Breast epithelium (tissue), 4 donors: ENCODE measurements at regions not wholly inside any gene's neighbourhood (a gene's known extent, or its start where the extent isn't known, plus 50 kb on each side); places are given as distances from the start of the nearest gene placed in this dataset.

Source experiments
- DNase-seq, 2 donors: peaks; one replicate each; pipeline ENCODE4 v3.0.0-alpha.2; 2019; ENCODE audit warnings: low spot score in 2 of 2
- H3K27ac ChIP-seq, 2 donors: fragments of 200-600 bp; sonication (generic) in 1 of 2; one replicate each; pipeline ENCODE4 v1.5.1; 2016 to 2019; ENCODE audit warnings: mild to moderate bottlenecking in 1 of 2
- H3K27me3 ChIP-seq, 2 donors: fragments of 200-600 bp; sonication (generic) in 1 of 2; one replicate each; pipeline versions ENCODE4 v1.5.1 to v1.6.0; 2017 to 2019; ENCODE audit warnings: control low read depth in 1 of 2, mild to moderate bottlenecking in 1 of 2
- H3K36me3 ChIP-seq: fragments of 200-600 bp; one replicate; pipeline ENCODE4 v1.5.1; 2019
- H3K4me1 ChIP-seq, 2 donors: fragments of 200-600 bp; sonication (generic); one replicate each; pipeline ENCODE4 v1.5.1; 2016 to 2019; ENCODE audit warnings: control low read depth in 1 of 2
- H3K4me3 ChIP-seq, 3 donors: fragments of 200-600 bp; sonication (generic); 1 replicate in 2 of 3; 2 replicates in 1 of 3; pipeline ENCODE4 v1.5.1; 2016 to 2019; ENCODE audit warnings: mild to moderate bottlenecking in 3 of 3, moderate library complexity in 2 of 3
- H3K9me3 ChIP-seq, 2 donors: fragments of 200-600 bp; sonication (generic) in 1 of 2; one replicate each; pipeline ENCODE4 v1.5.1; 2016 to 2019; ENCODE audit warnings: control low read depth in 1 of 2
- CTCF ChIP-seq, 3 donors: fragments of 450-650 bp; IDR thresholded peaks; one replicate each; pipeline ENCODE4 v1.5.1; 2016 to 2017; ENCODE audit warnings: antibody characterized with exemption in 3 of 3, mild to moderate bottlenecking in 3 of 3, moderate library complexity in 3 of 3
- POLR2A ChIP-seq: fragments of 450-650 bp; IDR thresholded peaks from one replicate; pipeline ENCODE4 v1.6.1; 2016; ENCODE audit warnings: antibody characterized with exemption, mild to moderate bottlenecking, moderate library complexity
- POLR2AphosphoS5 ChIP-seq, 3 donors: sonication (generic); formaldehyde crosslinking; IDR thresholded peaks; one replicate each; pipeline ENCODE4 v1.6.1; 2017; ENCODE audit warnings: antibody characterized with exemption in 3 of 3
- intact Hi-C: fragments of 100-400 bp; cut with DNase I; formaldehyde crosslinking; loops from one replicate; pipeline ENCODE4 v1.15.1; 2023; ENCODE audit warnings: low total_unique reads

GRCh38 chr1:208603721-208604120 is 359.5 kb upstream of the PLXNA2 start:
- Histone ChIP-seq H3K27me3 (no peaks in the 10 kb centered on the region), H3K27ac (no peak overlapping the region), H3K36me3 (no peaks in the 10 kb centered on the region), H3K9me3 (no peaks in the 10 kb centered on the region), H3K4me1 (no peaks in the 10 kb centered on the region), H3K4me3 (no peak overlapping the region)
- intact Hi-C loops = no loop called here
- no peak for TF ChIP-seq POLR2AphosphoS5 (IDR thresholded peaks at IDR 0.05)
- no peak for TF ChIP-seq CTCF (IDR thresholded peaks at IDR 0.05)
- no peak for DNase-seq

GRCh38 chr1:208604295-208604694 is 360.1 kb upstream of the PLXNA2 start:
- Histone ChIP-seq H3K27me3 (no peaks in the 10 kb centered on the region), H3K27ac (no peak overlapping the region), H3K9me3 (no peaks in the 10 kb centered on the region), H3K4me3 (no peak overlapping the region), H3K4me1 (no peaks in the 10 kb centered on the region), H3K36me3 (no peaks in the 10 kb centered on the region)
- DNase-seq = no peak
- TF ChIP-seq CTCF (IDR thresholded peaks at IDR 0.05) (no peak), POLR2A (no peak), POLR2AphosphoS5 (IDR thresholded peaks at IDR 0.05) (no peak)
- intact Hi-C loops = no loop called here

GRCh38 chr1:208606959-208607358 is 362.8 kb upstream of the PLXNA2 start:
- H3K4me3 ChIP-seq = no peak overlapping the region
- no peak for TF ChIP-seq CTCF (IDR thresholded peaks at IDR 0.05)
- no peak for TF ChIP-seq POLR2AphosphoS5 (IDR thresholded peaks at IDR 0.05)
- no peak for TF ChIP-seq POLR2A
- DNase-seq = no peak
- intact Hi-C loops = no loop called here
- no peaks in the 10 kb centered on the region for H3K36me3 ChIP-seq
- H3K4me1 ChIP-seq = no peaks in the 10 kb centered on the region
- H3K27ac ChIP-seq = no peak overlapping the region
- H3K9me3 ChIP-seq = no peaks in the 10 kb centered on the region
- no peaks in the 10 kb centered on the region for H3K27me3 ChIP-seq

- Histone ChIP-seq H3K4me3 (no peak overlapping the region), H3K4me1 (no peaks in the 10 kb centered on the region), H3K9me3 (no peaks in the 10 kb centered on the region), H3K27me3 (no peaks in the 10 kb centered on the region), H3K36me3 (no peaks in the 10 kb centered on the region), H3K27ac (no peak overlapping the region)
- TF ChIP-seq POLR2AphosphoS5 (IDR thresholded peaks at IDR 0.05) (no peak), CTCF (IDR thresholded peaks at IDR 0.05) (no peak), POLR2A (no peak)
- DNase-seq = no peak
- intact Hi-C loops = no loop called here
These were observed 363.4 kb upstream of the PLXNA2 start for GRCh38 chr1:208607616-208608015.

GRCh38 chr1:208614610-208615009 is 370.4 kb upstream of the PLXNA2 start:
- intact Hi-C loops = no loop called here
- TF ChIP-seq POLR2A = no peak
- TF ChIP-seq CTCF (IDR thresholded peaks at IDR 0.05) = no peak
- TF ChIP-seq POLR2AphosphoS5 (IDR thresholded peaks at IDR 0.05) = no peak
- DNase-seq = no peak
- no peaks in the 10 kb centered on the region for H3K4me1 ChIP-seq
- H3K27me3 ChIP-seq = no peaks in the 10 kb centered on the region
- no peak overlapping the region for H3K4me3 ChIP-seq
- peaks cover 0 to 5% of the 10 kb centered on the region in 2 donors for H3K9me3 ChIP-seq
- no peaks in the 10 kb centered on the region for H3K36me3 ChIP-seq
- no peak overlapping the region for H3K27ac ChIP-seq
